ENCODE measurements at regions not wholly inside any gene's neighbourhood (a gene's known extent, or its start where the extent isn't known, plus 50 kb on each side); places are given as distances from the start of the nearest gene placed in this dataset.

- TF ChIP-seq POLR2A (IDR thresholded peaks at IDR 0.05) = no peak
- TF ChIP-seq, protein P1, sequence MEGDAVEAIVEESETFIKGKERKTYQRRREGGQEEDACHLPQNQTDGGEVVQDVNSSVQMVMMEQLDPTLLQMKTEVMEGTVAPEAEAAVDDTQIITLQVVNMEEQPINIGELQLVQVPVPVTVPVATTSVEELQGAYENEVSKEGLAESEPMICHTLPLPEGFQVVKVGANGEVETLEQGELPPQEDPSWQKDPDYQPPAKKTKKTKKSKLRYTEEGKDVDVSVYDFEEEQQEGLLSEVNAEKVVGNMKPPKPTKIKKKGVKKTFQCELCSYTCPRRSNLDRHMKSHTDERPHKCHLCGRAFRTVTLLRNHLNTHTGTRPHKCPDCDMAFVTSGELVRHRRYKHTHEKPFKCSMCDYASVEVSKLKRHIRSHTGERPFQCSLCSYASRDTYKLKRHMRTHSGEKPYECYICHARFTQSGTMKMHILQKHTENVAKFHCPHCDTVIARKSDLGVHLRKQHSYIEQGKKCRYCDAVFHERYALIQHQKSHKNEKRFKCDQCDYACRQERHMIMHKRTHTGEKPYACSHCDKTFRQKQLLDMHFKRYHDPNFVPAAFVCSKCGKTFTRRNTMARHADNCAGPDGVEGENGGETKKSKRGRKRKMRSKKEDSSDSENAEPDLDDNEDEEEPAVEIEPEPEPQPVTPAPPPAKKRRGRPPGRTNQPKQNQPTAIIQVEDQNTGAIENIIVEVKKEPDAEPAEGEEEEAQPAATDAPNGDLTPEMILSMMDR (IDR thresholded peaks at IDR 0.05) = no peak
- TF ChIP-seq POLR2AphosphoS5 (IDR thresholded peaks at IDR 0.05) = no peak
- no peak for TF ChIP-seq EP300 (IDR thresholded peaks at IDR 0.05)
- no peak overlapping the region for H3K4me3 ChIP-seq
- no peaks in the 10 kb centered on the region for H3K36me3 ChIP-seq
- no peaks in the 10 kb centered on the region for H3K9me3 ChIP-seq
- no peak for ATAC-seq
- H3K27ac ChIP-seq = no peak overlapping the region
- 75 to 89% methylated on average over 1 to 2 of the region's 7 CpGs for WGBS, 2 donors (ENCODE audit: low coverage in 1 of 2)
- no peaks in the 10 kb centered on the region for H3K4me1 ChIP-seq
- H3K27me3 ChIP-seq = peaks cover 92% of the 10 kb centered on the region
Observed at GRCh38 chr1:22254756-22255155, 111.9 kb upstream of the WNT4 start.

DNA sequence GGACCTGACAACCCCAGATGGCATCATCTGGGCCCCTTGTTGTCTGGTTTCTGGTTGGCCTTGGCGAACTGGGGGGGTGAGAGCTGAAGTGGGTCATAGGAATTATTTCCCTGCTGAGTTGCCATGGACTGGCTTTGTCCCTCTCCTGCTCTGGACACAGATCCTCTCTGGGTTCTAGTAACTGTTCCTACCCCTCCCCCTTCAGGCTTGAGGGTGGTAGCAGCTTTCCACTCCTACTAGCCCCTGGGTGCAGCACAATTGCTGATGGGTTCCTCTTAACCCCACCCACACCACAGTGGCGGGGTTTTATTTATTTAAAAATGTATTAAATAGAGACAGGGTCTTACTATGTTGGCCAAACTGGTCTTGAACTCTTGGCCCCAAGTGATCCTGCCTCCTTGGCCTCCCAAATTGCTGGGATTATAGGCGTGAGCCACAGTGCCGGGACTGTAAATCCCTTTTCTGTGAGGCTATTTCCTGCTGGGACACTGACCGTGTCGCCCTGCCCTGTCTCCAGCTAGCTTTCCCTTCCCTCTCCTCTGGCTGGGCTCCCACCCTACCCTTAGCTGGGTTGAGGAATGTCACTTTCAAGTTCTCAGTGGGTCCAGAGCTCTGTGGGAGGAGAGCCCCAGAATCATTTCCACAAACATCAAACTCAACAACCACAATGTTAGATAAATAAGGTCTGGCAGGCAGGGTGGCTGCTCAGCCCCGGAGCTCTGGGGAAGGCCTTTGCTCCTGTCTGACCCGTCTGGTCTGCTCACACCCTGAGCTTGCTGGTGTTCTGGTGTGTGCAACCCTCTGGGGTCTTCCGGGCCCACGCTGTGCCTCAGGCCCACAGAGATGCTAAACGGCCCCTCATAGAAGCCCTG lies 112.7 kb upstream of the WNT4 start:
- Histone ChIP-seq H3K4me3 (no peak overlapping the region), H3K9me3 (no peaks in the 10 kb centered on the region), H3K4me1 (no peaks in the 10 kb centered on the region), H3K27ac (no peak overlapping the region), H3K36me3 (no peaks in the 10 kb centered on the region), H3K27me3 (peaks cover 89% of the 10 kb centered on the region)
- WGBS, 2 donors (ENCODE audit: low coverage in 1 of 2) = 75 to 79% methylated on average over 5 of the region's 11 CpGs
- TF ChIP-seq POLR2A (IDR thresholded peaks at IDR 0.05) = no peak
- no peak for TF ChIP-seq POLR2AphosphoS5 (IDR thresholded peaks at IDR 0.05)
- TF ChIP-seq, protein P1 (IDR thresholded peaks at IDR 0.05) = no peak
- no peak for TF ChIP-seq EP300 (IDR thresholded peaks at IDR 0.05)
- no peak for ATAC-seq

DNA sequence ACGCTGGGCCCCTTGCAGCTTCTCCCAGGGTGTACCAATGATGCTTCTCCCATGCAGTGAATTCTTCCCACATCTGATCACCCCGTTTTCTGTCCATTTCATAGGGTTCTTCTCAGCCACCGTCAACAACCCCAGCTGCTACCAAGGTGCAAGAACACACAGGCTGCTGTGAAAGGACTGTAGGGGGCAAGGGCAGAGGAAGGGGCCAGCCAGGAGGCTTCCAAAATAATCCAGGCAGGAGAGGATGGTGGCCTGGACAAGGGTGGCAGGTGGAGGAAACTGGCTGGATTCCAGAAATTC lies 113.3 kb upstream of the WNT4 start:
- H3K27ac ChIP-seq = no peak overlapping the region
- H3K9me3 ChIP-seq = no peaks in the 10 kb centered on the region
- H3K4me3 ChIP-seq = no peak overlapping the region
- peaks cover 85% of the 10 kb centered on the region for H3K27me3 ChIP-seq
- WGBS, 2 donors (ENCODE audit: low coverage in 1 of 2) = no CpG with 5 or more reads among the region's 3 CpGs
- TF ChIP-seq POLR2AphosphoS5 (IDR thresholded peaks at IDR 0.05) (no peak), EP300 (IDR thresholded peaks at IDR 0.05) (no peak), POLR2A (IDR thresholded peaks at IDR 0.05) (no peak)
- TF ChIP-seq, protein P1 (IDR thresholded peaks at IDR 0.05) = no peak
- H3K4me1 ChIP-seq = no peaks in the 10 kb centered on the region
- no peak for ATAC-seq
- no peaks in the 10 kb centered on the region for H3K36me3 ChIP-seq

DNA sequence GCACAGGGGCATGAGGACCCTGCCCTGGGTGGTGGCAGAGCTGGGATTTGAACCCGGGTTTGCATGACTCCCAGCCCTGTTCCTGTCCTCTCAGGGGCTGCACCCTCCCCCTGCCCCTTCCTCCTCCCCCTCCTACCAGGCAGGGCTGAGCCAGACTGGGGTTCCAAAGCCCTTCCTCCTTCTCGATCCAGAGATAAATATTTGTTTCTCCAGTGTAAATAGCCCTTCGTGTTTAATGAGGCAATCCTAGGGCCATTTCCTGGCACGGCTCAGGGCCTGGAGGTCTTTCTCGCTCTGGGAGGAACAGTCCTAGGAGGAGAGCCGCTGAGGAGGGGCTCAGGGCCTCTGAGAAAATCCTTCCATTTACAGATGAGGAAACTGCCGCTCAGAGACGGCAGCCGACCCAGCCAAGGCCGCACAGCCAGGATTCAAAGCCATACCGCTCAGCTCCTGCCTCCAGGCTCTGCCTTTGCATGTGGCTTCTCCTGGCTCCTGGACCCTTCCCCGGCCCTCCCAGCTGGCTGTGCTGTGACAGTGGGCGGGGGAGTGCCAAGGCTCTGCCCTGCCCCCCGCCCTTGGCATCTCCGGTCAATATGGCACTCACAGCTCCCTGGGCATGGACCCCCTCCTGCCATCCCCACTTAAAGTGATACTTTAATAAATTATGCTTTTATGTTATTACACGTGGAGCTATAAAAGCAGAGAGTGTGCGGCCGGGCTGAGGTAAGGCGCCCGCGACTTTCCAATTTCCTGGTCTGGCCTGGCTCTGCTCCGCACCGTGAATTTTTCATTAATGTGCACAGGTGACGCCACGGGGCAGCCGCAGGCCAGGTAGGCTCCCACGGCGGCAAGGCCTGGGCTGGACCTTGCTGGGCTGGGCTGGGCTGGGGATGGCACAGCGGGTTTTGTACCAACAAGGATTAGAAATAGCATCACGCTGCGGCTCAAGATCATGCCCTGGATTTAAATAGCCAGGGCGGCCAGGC lies 114.7 kb upstream of the WNT4 start:
- no peak for ATAC-seq
- 96% methylated on average over 5 to 15 of the region's 32 CpGs for WGBS, 2 donors (ENCODE audit: low coverage in 1 of 2)

More for the DNA sequence above, 114.7 kb upstream of the WNT4 start:
- H3K4me1 ChIP-seq = no peaks in the 10 kb centered on the region
- TF ChIP-seq, protein P1 (IDR thresholded peaks at IDR 0.05) = no peak
- no peak for TF ChIP-seq EP300 (IDR thresholded peaks at IDR 0.05)
- no peak for TF ChIP-seq POLR2AphosphoS5 (IDR thresholded peaks at IDR 0.05)
- TF ChIP-seq POLR2A (IDR thresholded peaks at IDR 0.05) = no peak
- no peak overlapping the region for H3K27ac ChIP-seq
- H3K4me3 ChIP-seq = no peak overlapping the region
- peaks cover 85% of the 10 kb centered on the region for H3K27me3 ChIP-seq
- H3K9me3 ChIP-seq = no peaks in the 10 kb centered on the region
- no peaks in the 10 kb centered on the region for H3K36me3 ChIP-seq

Data from gastroesophageal sphincter (tissue), 4 donors.